Activated CD4-positive, alpha-beta T cell treated with anti-CD3 and anti-CD28 coated beads for 4 hours (primary cell): ENCODE measurements at regions not wholly inside any gene's neighbourhood (a gene's known extent, or its start where the extent isn't known, plus 50 kb on each side); places are given as distances from the start of the nearest gene placed in this dataset.

Experiments used
- DNase-seq, 2 donors: peaks; one replicate each; pipeline ENCODE4 v3.0.0-alpha.2; 2020

GRCh38 chr11:45037434-45038005, 86.8 kb upstream of the TP53I11 start:
- DNase-seq = no peak

DNA sequence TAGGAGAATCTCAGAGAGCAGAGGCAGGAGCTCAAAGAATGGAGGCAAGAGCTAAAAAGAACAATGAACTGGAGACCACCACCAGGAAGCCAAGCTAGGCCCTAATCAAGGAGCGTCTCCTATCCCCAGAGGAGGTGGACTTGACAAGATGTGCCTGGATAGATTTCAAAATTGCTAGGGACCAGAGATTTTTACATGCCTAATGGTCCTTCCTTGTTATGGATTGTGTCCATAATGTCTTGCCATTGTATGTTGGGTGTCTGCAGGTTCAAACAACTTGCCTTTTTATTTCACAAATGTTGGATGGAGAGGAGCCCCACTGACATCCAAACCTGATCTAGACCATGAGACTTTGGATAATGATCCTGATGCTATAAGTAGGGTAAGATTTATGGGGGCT, 88.2 kb upstream of the TP53I11 start:
- DNase-seq = no peak

DNA sequence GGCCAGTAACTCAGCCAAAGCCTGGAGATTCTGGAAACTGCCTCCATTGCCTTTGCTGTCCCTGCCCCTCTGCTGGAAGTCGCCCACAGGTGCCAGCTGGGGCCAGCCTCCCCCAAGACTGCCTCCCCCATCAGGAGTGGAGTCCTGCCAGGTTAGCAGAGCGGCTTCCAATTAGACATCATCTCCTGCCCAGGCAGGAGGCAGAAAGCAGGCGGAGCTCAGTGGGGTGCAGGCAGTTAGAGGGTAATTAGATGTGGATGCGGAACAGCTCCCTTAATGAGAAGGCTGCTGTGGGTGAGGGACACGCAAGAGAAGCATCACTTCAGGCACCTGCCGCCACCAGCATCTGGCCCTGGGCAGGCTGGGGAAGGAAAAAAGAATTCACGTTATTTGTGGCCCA, 90.9 kb upstream of the TP53I11 start:
- no peak for DNase-seq

GRCh38 chr11:45042560-45042959, 91.9 kb upstream of the TP53I11 start:
- DNase-seq = no peak

- no peak for DNase-seq
Observed at GRCh38 chr11:45043755-45044475, 93.2 kb upstream of the TP53I11 start.

- DNase-seq = peak in 1 of 2 donors; percentile 19
Observed at GRCh38 chr11:45045683-45046471, 95.2 kb upstream of the TP53I11 start.

DNA sequence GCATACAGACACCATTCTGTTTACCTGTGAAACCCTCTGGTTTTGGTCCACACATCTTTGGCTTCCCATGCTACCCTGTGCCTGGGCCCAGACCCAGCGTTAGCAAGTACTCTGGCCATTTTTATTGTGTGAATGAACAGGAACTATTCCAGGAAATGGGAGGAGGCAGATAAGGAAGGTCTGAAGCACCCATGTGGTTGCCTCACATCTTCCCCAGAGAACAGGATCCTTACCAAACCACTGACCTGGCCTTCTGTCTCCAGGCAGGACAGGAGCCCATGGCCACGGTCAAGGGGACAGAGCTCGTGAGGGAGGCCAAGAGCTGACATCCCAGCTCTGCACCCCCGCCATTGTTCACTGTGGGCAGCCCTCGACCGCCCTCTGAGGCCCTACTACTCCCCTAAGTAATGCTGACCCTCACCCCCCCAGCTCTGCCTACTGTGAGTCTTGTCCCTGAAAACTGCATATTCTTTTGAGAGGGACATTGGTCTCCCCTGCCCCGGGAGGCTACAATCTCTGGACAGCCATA, 97.7 kb upstream of the TP53I11 start:
- no peak for DNase-seq

DNA sequence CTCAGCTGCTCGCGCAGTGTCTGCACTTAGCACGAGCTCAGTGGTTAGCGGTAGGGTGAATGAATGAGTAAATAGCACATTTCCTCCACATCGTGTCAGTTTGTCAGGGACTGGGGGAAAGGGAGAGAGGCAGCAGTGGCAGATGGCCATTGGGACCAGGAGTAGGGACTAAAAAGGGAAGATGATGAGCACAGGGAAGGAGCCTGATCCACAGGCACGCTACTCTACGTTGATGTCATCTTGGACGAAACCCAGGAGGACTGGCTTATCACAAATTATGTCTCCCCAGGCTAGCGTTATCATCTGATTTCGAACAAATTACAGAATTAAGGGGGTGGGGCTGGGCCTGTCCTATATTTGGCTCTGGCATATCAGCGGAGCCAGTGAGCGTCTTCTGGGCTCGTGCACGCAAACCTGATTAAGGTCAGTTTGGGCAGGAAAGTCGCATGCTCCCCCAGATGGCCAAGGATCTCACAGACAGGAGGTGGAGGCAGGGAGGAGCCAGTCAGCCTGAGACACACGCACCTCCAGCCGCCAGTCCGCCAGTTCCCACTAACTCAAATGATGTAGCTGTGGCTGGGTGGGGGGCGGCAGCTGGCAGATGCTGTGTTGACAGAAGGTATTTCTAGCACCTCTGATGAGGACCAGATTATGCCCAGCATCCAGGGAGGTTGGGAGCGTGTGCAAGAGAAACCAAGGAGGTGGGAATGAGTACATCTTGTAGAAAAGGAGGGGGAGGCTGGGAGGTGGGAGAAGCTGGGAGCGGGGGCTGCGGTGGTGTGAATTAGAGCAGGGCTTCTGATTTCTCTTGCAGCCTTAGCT, 97.4 kb upstream of the PRDM11 start:
- no peak for DNase-seq

GRCh38 chr11:45050111-45050510, 96.3 kb upstream of the PRDM11 start:
- no peak for DNase-seq

DNA sequence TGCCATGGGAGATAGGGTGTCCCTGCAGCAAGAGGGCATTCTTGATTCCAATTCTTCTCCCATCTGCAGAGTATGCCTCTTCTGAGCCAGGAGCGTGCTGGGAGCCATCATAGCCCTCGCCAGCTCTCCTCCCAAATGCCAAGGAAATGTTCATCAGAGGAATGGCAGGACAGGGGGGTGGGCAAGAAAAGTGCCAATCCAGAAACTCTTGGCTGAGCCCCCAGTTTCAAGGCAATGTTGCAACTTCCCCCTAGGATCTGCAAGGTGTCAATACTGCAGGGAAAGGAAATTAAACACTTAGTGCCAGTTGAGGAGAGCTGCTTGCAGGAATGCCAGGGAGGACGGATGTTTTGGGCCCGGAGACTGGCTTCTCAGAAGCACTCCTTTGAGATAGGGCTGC, 94.8 kb upstream of the PRDM11 start:
- DNase-seq = no peak

- no peak for DNase-seq
Observed at GRCh38 chr11:45052361-45052760, 94.1 kb upstream of the PRDM11 start.

GRCh38 chr11:45053736-45054446, 92.5 kb upstream of the PRDM11 start:
- DNase-seq = no peak

DNA sequence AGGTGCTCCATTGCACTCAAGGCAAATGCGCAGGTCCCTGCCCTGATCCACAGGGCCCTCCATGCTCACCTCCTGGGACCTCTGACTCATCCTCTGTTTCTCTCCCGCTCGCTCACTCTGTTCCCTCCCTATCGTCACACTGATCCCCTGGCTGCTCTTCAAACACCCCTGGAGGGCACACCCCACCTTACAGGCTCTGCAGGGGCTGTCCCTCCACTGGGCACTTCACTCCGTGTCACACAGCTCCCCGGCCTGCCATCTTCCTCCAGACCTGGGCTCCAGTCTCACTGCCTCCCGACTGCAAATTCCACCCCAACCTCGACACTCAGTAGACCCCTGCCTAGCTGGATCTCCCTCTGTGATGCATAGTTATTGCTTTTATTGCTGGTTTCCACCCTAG, 91.5 kb upstream of the PRDM11 start:
- DNase-seq = no peak

GRCh38 chr11:45056529-45056928, 89.9 kb upstream of the PRDM11 start:
- DNase-seq = no peak

DNA sequence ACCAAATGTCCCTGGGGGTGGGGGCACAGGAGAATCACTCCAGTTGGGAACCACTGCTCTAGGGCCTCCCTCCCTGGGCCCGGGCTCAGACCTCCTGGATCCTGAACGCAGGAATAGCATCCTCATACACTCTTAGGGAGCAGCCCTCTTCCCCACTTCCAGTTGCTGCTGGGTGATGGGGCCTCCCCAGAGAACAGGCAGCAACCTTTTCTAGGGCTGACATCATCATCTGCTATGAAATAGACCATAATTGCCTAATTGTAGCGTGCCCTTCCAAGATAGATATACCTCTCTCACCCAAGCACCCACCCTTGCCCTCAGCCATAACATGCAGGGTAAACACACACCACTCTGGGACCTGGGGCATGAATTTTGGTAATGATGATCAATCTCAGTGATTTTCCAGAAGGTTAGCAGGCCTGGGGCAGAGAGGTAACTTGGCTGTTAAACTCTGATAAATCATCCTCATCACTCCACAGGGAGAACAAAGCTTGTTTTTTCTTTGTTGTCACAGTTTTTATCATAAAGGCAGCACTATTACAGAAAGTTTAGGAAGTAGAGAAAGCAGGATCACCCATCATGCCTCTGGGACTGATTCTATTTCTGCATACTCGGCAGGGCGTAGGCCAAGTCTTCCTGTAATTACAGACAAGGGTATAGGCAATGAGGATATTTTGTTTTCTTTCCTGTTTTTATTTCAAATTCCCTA, 88.3 kb upstream of the PRDM11 start:
- DNase-seq = no peak

DNA sequence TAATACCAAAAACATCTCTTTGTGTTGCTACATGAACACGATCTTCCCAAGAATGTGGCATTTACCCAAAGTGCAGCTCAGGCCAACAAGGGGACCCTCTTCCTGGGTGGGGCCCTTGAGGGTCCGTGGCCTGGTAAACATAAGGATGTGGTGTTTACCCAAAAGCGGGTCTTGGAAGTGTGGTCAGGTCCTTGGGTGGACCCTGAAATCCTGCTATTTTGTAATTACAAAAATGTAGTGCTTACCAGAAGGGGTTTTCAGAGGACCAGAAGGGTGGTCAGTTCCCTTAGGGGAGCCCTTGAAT, 87.8 kb upstream of the PRDM11 start:
- DNase-seq = no peak

- DNase-seq = no peak
Observed at GRCh38 chr11:45060707-45061106, 85.7 kb upstream of the PRDM11 start.

GRCh38 chr11:45061641-45062040, 84.8 kb upstream of the PRDM11 start:
- no peak for DNase-seq

DNA sequence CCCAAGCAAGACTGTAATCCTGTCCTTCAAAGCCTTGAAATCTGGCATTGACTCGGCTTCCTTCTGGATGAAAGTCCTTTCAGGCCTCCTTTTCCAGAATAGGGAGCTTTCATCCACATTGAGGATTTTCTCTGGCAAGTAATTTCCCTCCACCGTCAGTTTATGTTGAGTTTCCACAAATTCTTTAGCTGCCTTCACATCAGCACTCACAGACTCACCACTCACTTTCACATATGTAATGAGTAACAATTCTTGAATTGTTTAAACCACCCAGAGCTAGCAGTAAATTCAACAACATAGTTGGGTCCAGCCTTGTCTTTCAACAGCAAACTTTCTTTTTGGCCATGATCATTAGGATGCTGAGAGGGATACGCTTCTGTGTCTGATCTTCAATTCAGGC, 84.3 kb upstream of the PRDM11 start:
- no peak for DNase-seq

- no peak for DNase-seq
Observed at GRCh38 chr11:45062974-45063635, 83.3 kb upstream of the PRDM11 start.

DNA sequence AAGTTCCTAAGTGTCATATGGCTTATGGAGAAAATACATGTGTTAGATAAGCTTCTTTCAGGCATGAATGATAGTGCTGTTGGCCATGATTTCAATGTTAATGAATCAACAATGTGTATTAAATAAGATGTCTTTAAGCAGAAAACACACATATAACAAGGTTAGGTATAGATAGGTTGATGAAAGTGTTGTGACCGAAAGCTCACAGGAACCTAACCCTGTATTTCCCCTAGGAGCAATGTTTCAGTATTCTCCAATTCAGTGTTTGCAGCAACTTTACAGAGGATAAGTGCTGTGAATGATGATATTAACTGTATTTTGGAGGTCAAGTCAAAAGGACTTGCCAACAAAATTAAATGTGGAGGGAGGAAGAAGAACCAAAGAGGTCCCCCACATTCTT, 82.8 kb upstream of the PRDM11 start:
- no peak for DNase-seq
